IMR-90 (cell line): ENCODE measurements at regions not wholly inside any gene's neighbourhood (a gene's known extent, or its start where the extent isn't known, plus 50 kb on each side); places are given as distances from the start of the nearest gene placed in this dataset.

Experiments
- ATAC-seq: fragments of 200-7000 bp; cut with Tn5 transposase; 2 replicates; pipeline ENCODE4 v1.9.1; 2020; ENCODE audit warnings: low read depth, mild to moderate bottlenecking, moderate library complexity
- BruUV-seq: library from RNA; stranded (reverse); fragments of 400-500 nt; replicated peaks from 2 replicates; lab custom pipeline; 2021; lab: Mats Ljungman, UMichigan
- CTCF ChIA-PET: fragments of 300-600 bp; formaldehyde crosslinking; extraction: SDS; loops from one replicate; lab custom pipeline; 2021; ENCODE audit warnings: antibody characterized with exemption; lab: Yijun Ruan, JAX
- POLR2A ChIA-PET: fragments of 300-600 bp; sonication (Branson Sonifier 250); formaldehyde crosslinking; loops from one replicate; lab custom pipeline; 2022; ENCODE audit warnings: antibody characterized with exemption; ENCODE audit not compliant: unreplicated experiment; lab: Charles Lee
- DNase-seq: peaks from one replicate; pipeline ENCODE4 v3.0.0; 2013
- H2AFZ ChIP-seq: replicated peaks from 2 replicates; pipeline ENCODE3; 2013; ENCODE audit warnings: low read length, mild to moderate bottlenecking; ENCODE audit not compliant: poor library complexity
- H2AK5ac ChIP-seq: 2 replicates; pipeline ENCODE4 v1.6.1; 2013; ENCODE audit warnings: low read depth, low read length, inconsistent platforms
- H2AK9ac ChIP-seq: replicated peaks from 2 replicates; pipeline ENCODE3; 2013; ENCODE audit warnings: mild to moderate bottlenecking, low read depth, low read length, moderate library complexity; ENCODE audit not compliant: poor library complexity
- H2BK120ac ChIP-seq: 2 replicates; pipeline ENCODE4 v1.6.1; 2013; ENCODE audit warnings: low read depth, low read length, inconsistent platforms
- H2BK15ac ChIP-seq: 3 replicates; pipeline ENCODE4 v1.6.1; 2013; ENCODE audit warnings: low read depth, low read length, inconsistent platforms
- H2BK20ac ChIP-seq: 2 replicates; pipeline ENCODE4 v1.6.1; 2013; ENCODE audit warnings: low read depth, mild to moderate bottlenecking, inconsistent platforms, low read length, moderate library complexity
- H2BK5ac ChIP-seq: 2 replicates; pipeline ENCODE4 v1.6.1; 2013; ENCODE audit warnings: mild to moderate bottlenecking, low read depth, low read length, inconsistent platforms; ENCODE audit not compliant: poor library complexity, severe bottlenecking
- H3K14ac ChIP-seq: replicated peaks from 2 replicates; pipeline ENCODE4 v1.6.1; 2013; ENCODE audit warnings: low read depth, low read length, inconsistent platforms
- H3K18ac ChIP-seq: 2 replicates; pipeline ENCODE4 v1.6.1; 2013; ENCODE audit warnings: low read depth, low read length, control low read depth
- H3K23ac ChIP-seq: 2 replicates; pipeline ENCODE4 v1.6.1; 2013; ENCODE audit warnings: low read depth, low read length, inconsistent platforms
- H3K27ac ChIP-seq: 2 replicates; pipeline ENCODE4 v1.5.1; 2013; ENCODE audit warnings: mild to moderate bottlenecking, control low read depth, low read length; ENCODE audit not compliant: insufficient read depth
- H3K27me3 ChIP-seq: 2 replicates; pipeline ENCODE4 v1.6.1; 2013; ENCODE audit warnings: low read length; ENCODE audit not compliant: control insufficient read depth, insufficient read depth
- H3K36me3 ChIP-seq: 2 replicates; pipeline ENCODE4 v1.6.1; 2013; ENCODE audit warnings: low read length, mixed read lengths; ENCODE audit not compliant: control insufficient read depth, insufficient read depth
- H3K4ac ChIP-seq: 2 replicates; pipeline ENCODE4 v1.6.1; 2013; ENCODE audit warnings: low read depth, low read length, inconsistent platforms
- H3K4me1 ChIP-seq: 2 replicates; pipeline ENCODE4 v1.6.1; 2013; ENCODE audit warnings: low read length, mixed read lengths; ENCODE audit not compliant: control insufficient read depth, insufficient read depth
- H3K4me2 ChIP-seq: 2 replicates; pipeline ENCODE4 v1.6.1; 2013; ENCODE audit warnings: low read depth, mild to moderate bottlenecking, control low read depth, low read length, moderate library complexity
- H3K4me3 ChIP-seq: 2 replicates; pipeline ENCODE4 v1.5.1; 2013; ENCODE audit warnings: low read depth, mild to moderate bottlenecking, control low read depth, low read length, moderate library complexity; ENCODE audit not compliant: insufficient read depth
- H3K56ac ChIP-seq: 2 replicates; pipeline ENCODE4 v1.6.1; 2013; ENCODE audit warnings: low read length, inconsistent platforms; ENCODE audit not compliant: insufficient read depth; ENCODE audit errors: extremely low read depth
- H3K79me1 ChIP-seq, 2 experiments: 2 replicates each; pipeline ENCODE4 v1.6.1; 2013; ENCODE audit warnings: low read length in 2 of 2, inconsistent platforms in 1 of 2, low read depth in 1 of 2
- H3K9ac ChIP-seq: 2 replicates; pipeline ENCODE4 v1.6.1; 2013; ENCODE audit warnings: low read depth, low read length, control low read depth
- H3K9me1 ChIP-seq: 2 replicates; pipeline ENCODE4 v1.6.1; 2013; ENCODE audit warnings: low read length, inconsistent platforms; ENCODE audit not compliant: insufficient read depth
- H3K9me3 ChIP-seq: 2 replicates; pipeline ENCODE4 v1.6.1; 2013; ENCODE audit warnings: low read length; ENCODE audit not compliant: control insufficient read depth, insufficient read depth
- H4K20me1 ChIP-seq: 2 replicates; pipeline ENCODE4 v1.6.1; 2013; ENCODE audit warnings: low read length, inconsistent platforms; ENCODE audit not compliant: insufficient read depth
- H4K5ac ChIP-seq: 2 replicates; pipeline ENCODE4 v1.6.1; 2013; ENCODE audit warnings: mild to moderate bottlenecking, low read depth, low read length, control low read depth
- H4K8ac ChIP-seq, 2 experiments: 2 replicates each; pipeline ENCODE4 v1.6.1; 2013; ENCODE audit warnings: low read depth in 2 of 2, low read length in 2 of 2, control low read depth in 1 of 2, inconsistent platforms in 1 of 2
- H4K91ac ChIP-seq: 2 replicates; pipeline ENCODE4 v1.6.1; 2013; ENCODE audit warnings: low read depth, low read length, inconsistent platforms; ENCODE audit not compliant: insufficient read depth
- BHLHE40 ChIP-seq: fragments of 150-350 bp; IDR thresholded peaks from 2 replicates; pipeline ENCODE4 v1.6.1; 2016; ENCODE audit warnings: mild to moderate bottlenecking, low read depth, low read length
- CHD1 ChIP-seq: IDR thresholded peaks from 2 replicates; pipeline ENCODE4 v1.6.1; 2012; ENCODE audit warnings: low read depth, low read length, improper control_type of control experiment
- CTCF ChIP-seq: conservative IDR thresholded peaks from 2 replicates; pipeline ENCODE4 v1.5.1; 2012; ENCODE audit warnings: mild to moderate bottlenecking, low read depth, low read length, improper control_type of control experiment
- MAFK ChIP-seq: IDR thresholded peaks from 2 replicates; pipeline ENCODE4 v1.6.1; 2012; ENCODE audit warnings: low read depth, low read length, improper control_type of control experiment
- MXI1 ChIP-seq: IDR thresholded peaks from 2 replicates; pipeline ENCODE4 v1.6.1; 2012; ENCODE audit warnings: low read depth, mild to moderate bottlenecking, low read length, moderate library complexity, borderline replicate concordance
- POLR2A ChIP-seq: IDR thresholded peaks from 2 replicates; pipeline ENCODE4 v1.6.1; 2012; ENCODE audit warnings: mild to moderate bottlenecking, low read depth, low read length
- RAD21 ChIP-seq: IDR thresholded peaks from 2 replicates; pipeline ENCODE4 v1.6.1; 2012; ENCODE audit warnings: low read length, improper control_type of control experiment
- RCOR1 ChIP-seq: IDR thresholded peaks from 2 replicates; pipeline ENCODE4 v1.6.1; 2012; ENCODE audit warnings: mild to moderate bottlenecking, low read length, improper control_type of control experiment; ENCODE audit not compliant: insufficient replicate concordance
- RFX5 ChIP-seq: IDR thresholded peaks from 2 replicates; pipeline ENCODE4 v1.8.0; 2012; ENCODE audit warnings: low read depth, mild to moderate bottlenecking, low read length, moderate library complexity
- SMC3 ChIP-seq: fragments of 150-350 bp; IDR thresholded peaks from 2 replicates; pipeline ENCODE4 v1.6.1; 2016; ENCODE audit warnings: low read depth, mild to moderate bottlenecking, antibody characterized with exemption, low read length, moderate library complexity
- WGBS, 2 experiments: methylation state at CpG; one replicate each; pipeline versions ENCODE4 v1.1.5 to v1.1.7; 2013; ENCODE audit warnings: missing lambda C conversion rate in 2 of 2; ENCODE audit not compliant: insufficient read length in 1 of 2; ENCODE audit errors: extremely low coverage in 2 of 2; 5-methylcytosine and 5-hydroxymethylcytosine counted together
- dilution Hi-C: fragments of 300-500 bp; cut with HindIII; formaldehyde crosslinking; loops from one replicate; pipeline ENCODE4 v1.14.3; 2018; ENCODE audit warnings: low sequenced_read_pairs; ENCODE audit not compliant: unreplicated experiment
- in situ Hi-C: fragments of 300-500 bp; cut with MboI; formaldehyde crosslinking; loops from 3 replicates; pipeline ENCODE4 v1.14.3; 2019; ENCODE audit warnings: low sequenced_read_pairs, inconsistent platforms, mixed read lengths
- intact Hi-C: fragments of 100-400 bp; cut with micrococcal nuclease; formaldehyde crosslinking; loops from 2 replicates; pipeline ENCODE4 v1.10.0; 2022

GRCh38 chr2:12617853-12618252 is 98.9 kb upstream of the TRIB2 start:
- dilution Hi-C loops = no loop called here
- no peak overlapping the region for H2AK5ac ChIP-seq
- H4K91ac ChIP-seq = no peak overlapping the region
- H3K4me1 ChIP-seq = peaks cover 5% of the 10 kb centered on the region
- ChIA-PET POLR2A (no interaction called here), CTCF (no interaction called here)
- no peak overlapping the region for H2BK120ac ChIP-seq
- H3K4me3 ChIP-seq = no peak overlapping the region
- no peak overlapping the region for H4K8ac ChIP-seq
- TF ChIP-seq MAFK (no peak), MXI1 (no peak), CHD1 (no peak), POLR2A (no peak), BHLHE40 (no peak), RCOR1 (no peak), RFX5 (no peak), SMC3 (no peak), CTCF (no peak), RAD21 (no peak)
- no peaks in the 10 kb centered on the region for H3K36me3 ChIP-seq
- no peak overlapping the region for H3K27ac ChIP-seq
- H3K27me3 ChIP-seq = no peaks in the 10 kb centered on the region
- BruUV-seq = no TSS peak
- no peak overlapping the region for H3K56ac ChIP-seq
- H2BK20ac ChIP-seq = no peak overlapping the region
- no peak overlapping the region for H2BK5ac ChIP-seq
- H3K79me1 ChIP-seq = no peaks in the 10 kb centered on the region
- in situ Hi-C loops = no loop called here
- no peak overlapping the region for H2AK9ac ChIP-seq
- no peak overlapping the region for H3K14ac ChIP-seq
- H4K20me1 ChIP-seq = no peaks in the 10 kb centered on the region
- no peak overlapping the region for H3K4me2 ChIP-seq
- intact Hi-C loops = no loop called here
- no peak overlapping the region for H2BK15ac ChIP-seq
- DNase-seq = no peak
- H3K4ac ChIP-seq = no peak overlapping the region
- H3K23ac ChIP-seq = no peak overlapping the region
- H2AFZ ChIP-seq = no peak overlapping the region
- peaks cover 10% of the 10 kb centered on the region; the same call in 1 of the 2 replicates for H3K9me1 ChIP-seq
- H4K5ac ChIP-seq = no peak overlapping the region
- no peak overlapping the region for H3K9ac ChIP-seq
- no peaks in the 10 kb centered on the region for H3K9me3 ChIP-seq
- peak overlapping the region; percentile 3; the same call in 1 of the 2 replicates for H3K18ac ChIP-seq
- no CpG with 5 or more reads among the region's 2 CpGs for WGBS, 2 experiments
- no peak for ATAC-seq
